K562 (cell line): ENCODE measurements at regions not wholly inside any gene's neighbourhood (a gene's known extent, or its start where the extent isn't known, plus 50 kb on each side); places are given as distances from the start of the nearest gene placed in this dataset.

ENCODE experiments used
- BRCA1 ChIP-seq, 2 experiments: fragments of 450-650 bp in 1 of 2; sonication (generic) in 1 of 2; formaldehyde crosslinking in 1 of 2; IDR thresholded peaks; 2 replicates each; pipeline versions ENCODE4 v1.5.0 to v1.6.1; 2017 to 2020; ENCODE audit warnings: mild to moderate bottlenecking in 1 of 2, missing genetic modification reagents in 1 of 2
- ZNF77 ChIP-seq: fragments of 250-450 bp; sonication (Bioruptor Pico); IDR thresholded peaks from 2 replicates; pipeline ENCODE4 v1.5.0; 2020
- TF ChIP-seq, protein P1 (sequence below): fragments of 450-650 bp; IDR thresholded peaks from 2 replicates; pipeline ENCODE4 v1.6.1; 2016; ENCODE audit warnings: low read depth

DNA sequence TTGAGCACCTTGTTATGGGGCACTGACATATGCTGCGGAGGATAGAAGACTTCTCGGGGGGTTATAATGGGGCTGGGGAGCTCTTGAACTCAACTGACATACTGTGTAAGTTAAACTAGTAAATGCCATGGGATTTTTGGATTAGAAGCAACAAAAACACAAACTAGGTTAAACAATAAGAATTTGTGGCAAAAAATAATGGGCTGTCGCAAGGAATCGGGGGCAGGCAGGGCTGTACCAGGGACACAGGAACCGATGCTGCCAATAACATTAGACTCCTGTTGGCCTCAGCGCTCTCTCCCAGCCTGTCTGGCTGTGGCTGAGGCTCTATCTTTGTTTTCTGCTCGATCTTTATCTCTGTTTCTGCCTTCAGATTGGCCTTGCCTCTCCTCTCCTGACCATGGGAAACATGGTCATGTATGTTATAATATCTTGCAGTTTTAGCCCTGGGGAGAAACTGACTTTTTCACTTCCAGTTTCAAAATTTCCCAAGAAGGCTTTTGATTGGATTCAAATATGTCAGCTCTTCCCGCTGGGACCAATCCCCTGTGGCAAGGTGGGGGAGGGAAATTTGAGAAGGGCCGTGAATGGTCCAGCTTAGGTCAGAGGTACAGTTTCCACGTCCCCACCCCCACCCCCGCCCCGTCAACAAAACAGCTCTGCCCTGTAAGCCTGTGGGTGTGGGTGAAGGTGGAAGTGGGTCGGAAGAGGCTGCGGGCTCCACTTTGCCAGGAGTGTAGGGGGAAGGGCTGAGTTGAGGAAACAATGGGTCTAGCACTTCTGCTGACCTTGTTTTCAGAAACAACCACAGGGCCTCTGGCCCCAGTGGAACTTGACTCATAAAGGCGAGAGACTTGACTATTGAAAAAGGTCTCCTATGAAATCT is 161.1 kb upstream of the TBL1XR1 start (continued):
- TF ChIP-seq, protein P1, sequence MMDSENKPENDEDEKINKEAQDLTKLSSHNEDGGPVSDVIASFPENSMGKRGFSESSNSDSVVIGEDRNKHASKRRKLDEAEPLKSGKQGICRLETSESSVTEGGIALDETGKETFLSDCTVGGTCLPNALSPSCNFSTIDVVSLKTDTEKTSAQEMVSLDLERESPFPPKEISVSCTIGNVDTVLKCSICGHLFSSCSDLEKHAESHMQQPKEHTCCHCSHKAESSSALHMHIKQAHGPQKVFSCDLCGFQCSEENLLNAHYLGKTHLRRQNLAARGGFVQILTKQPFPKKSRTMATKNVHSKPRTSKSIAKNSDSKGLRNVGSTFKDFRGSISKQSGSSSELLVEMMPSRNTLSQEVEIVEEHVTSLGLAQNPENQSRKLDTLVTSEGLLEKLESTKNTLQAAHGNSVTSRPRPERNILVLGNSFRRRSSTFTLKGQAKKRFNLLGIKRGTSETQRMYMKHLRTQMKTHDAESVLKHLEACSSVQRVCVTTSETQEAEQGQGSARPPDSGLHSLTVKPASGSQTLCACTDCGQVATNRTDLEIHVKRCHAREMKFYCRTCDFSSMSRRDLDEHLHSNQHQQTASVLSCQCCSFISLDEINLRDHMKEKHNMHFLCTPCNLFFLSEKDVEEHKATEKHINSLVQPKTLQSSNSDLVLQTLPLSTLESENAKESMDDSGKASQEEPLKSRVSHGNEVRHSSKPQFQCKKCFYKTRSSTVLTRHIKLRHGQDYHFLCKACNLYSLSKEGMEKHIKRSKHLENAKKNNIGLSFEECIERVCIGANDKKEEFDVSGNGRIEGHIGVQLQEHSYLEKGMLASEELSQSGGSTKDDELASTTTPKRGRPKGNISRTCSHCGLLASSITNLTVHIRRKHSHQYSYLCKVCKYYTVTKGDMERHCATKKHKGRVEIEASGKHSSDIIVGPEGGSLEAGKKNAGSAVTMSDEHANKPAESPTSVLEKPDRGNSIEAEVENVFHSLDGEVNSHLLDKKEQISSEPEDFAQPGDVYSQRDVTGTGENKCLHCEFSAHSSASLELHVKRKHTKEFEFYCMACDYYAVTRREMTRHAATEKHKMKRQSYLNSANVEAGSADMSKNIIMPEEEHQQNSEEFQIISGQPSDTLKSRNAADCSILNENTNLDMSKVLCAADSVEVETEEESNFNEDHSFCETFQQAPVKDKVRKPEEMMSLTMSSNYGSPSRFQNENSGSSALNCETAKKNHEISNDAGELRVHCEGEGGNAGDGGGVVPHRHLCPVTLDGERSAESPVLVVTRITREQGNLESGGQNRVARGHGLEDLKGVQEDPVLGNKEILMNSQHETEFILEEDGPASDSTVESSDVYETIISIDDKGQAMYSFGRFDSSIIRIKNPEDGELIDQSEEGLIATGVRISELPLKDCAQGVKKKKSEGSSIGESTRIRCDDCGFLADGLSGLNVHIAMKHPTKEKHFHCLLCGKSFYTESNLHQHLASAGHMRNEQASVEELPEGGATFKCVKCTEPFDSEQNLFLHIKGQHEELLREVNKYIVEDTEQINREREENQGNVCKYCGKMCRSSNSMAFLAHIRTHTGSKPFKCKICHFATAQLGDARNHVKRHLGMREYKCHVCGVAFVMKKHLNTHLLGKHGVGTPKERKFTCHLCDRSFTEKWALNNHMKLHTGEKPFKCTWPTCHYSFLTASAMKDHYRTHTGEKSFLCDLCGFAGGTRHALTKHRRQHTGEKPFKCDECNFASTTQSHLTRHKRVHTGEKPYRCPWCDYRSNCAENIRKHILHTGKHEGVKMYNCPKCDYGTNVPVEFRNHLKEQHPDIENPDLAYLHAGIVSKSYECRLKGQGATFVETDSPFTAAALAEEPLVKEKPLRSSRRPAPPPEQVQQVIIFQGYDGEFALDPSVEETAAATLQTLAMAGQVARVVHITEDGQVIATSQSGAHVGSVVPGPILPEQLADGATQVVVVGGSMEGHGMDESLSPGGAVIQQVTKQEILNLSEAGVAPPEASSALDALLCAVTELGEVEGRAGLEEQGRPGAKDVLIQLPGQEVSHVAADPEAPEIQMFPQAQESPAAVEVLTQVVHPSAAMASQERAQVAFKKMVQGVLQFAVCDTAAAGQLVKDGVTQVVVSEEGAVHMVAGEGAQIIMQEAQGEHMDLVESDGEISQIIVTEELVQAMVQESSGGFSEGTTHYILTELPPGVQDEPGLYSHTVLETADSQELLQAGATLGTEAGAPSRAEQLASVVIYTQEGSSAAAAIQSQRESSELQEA: no peak
- no peak for TF ChIP-seq BRCA1 (IDR thresholded peaks at IDR 0.05)
- no peak for TF ChIP-seq BRCA1 (CRISPR knock-in tag; IDR thresholded peaks at IDR 0.05)
- TF ChIP-seq ZNF77: no peak
